ENCODE measurements at regions not wholly inside any gene's neighbourhood (a gene's known extent, or its start where the extent isn't known, plus 50 kb on each side); places are given as distances from the start of the nearest gene placed in this dataset.

DNA sequence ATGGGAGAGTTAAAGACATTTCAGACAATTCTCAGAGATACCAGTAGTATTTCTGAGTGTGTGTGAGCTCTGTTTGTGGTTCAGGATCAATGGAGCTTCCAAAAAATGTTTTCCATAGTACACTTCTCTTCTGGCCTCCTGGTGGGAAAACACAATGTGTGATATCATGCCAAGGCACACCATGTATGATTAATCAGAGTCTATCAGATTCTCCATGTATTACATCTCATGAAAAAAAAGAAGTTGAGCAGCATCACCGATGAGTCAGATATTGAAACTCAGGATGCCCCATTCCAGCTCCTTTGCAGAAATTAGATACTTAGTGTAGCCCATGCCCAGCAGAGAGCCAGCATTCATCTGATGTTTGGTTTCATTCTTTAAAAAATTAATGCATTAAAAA is 620.3 kb upstream of the POU3F3 start:
- no peak for TF ChIP-seq CTCF (conservative IDR thresholded peaks at IDR 0.05; ENCODE audit: low read depth in 2 of 2)
- no peak for TF ChIP-seq ZNF331 (CRISPR knock-in tag; IDR thresholded peaks at IDR 0.05; ENCODE audit: low read depth)
- no peak for TF ChIP-seq EZH2phosphoT487 (IDR thresholded peaks at IDR 0.05; ENCODE audit: unreplicated experiment)
- TF ChIP-seq EZH2 (IDR thresholded peaks at IDR 0.05; ENCODE audit: low read depth, unreplicated experiment) = no peak
- TF ChIP-seq, protein P1, sequence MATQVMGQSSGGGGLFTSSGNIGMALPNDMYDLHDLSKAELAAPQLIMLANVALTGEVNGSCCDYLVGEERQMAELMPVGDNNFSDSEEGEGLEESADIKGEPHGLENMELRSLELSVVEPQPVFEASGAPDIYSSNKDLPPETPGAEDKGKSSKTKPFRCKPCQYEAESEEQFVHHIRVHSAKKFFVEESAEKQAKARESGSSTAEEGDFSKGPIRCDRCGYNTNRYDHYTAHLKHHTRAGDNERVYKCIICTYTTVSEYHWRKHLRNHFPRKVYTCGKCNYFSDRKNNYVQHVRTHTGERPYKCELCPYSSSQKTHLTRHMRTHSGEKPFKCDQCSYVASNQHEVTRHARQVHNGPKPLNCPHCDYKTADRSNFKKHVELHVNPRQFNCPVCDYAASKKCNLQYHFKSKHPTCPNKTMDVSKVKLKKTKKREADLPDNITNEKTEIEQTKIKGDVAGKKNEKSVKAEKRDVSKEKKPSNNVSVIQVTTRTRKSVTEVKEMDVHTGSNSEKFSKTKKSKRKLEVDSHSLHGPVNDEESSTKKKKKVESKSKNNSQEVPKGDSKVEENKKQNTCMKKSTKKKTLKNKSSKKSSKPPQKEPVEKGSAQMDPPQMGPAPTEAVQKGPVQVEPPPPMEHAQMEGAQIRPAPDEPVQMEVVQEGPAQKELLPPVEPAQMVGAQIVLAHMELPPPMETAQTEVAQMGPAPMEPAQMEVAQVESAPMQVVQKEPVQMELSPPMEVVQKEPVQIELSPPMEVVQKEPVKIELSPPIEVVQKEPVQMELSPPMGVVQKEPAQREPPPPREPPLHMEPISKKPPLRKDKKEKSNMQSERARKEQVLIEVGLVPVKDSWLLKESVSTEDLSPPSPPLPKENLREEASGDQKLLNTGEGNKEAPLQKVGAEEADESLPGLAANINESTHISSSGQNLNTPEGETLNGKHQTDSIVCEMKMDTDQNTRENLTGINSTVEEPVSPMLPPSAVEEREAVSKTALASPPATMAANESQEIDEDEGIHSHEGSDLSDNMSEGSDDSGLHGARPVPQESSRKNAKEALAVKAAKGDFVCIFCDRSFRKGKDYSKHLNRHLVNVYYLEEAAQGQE (IDR thresholded peaks at IDR 0.05; ENCODE audit: unreplicated experiment) = no peak
- TF ChIP-seq POLR2AphosphoS5 (IDR thresholded peaks at IDR 0.05; ENCODE audit: low read depth) = no peak
- TF ChIP-seq CREB1 (CRISPR knock-in tag; IDR thresholded peaks at IDR 0.05; ENCODE audit: low read depth) = no peak
- TF ChIP-seq ETS1 (IDR thresholded peaks at IDR 0.05) = no peak
- TF ChIP-seq JUNB (IDR thresholded peaks at IDR 0.05; ENCODE audit: unreplicated experiment) = no peak
- no peak for TF ChIP-seq STAT1 (IDR thresholded peaks at IDR 0.05; ENCODE audit: unreplicated experiment)
